Pancreas (tissue), 10 donors: ENCODE measurements at regions not wholly inside any gene's neighbourhood (a gene's known extent, or its start where the extent isn't known, plus 50 kb on each side); places are given as distances from the start of the nearest gene placed in this dataset.
"Not testable (repeated sequence)": the region's sequence is repeated elsewhere in the genome, so short reads cannot be mapped to it uniquely, and the experiment has no call there.

Source experiments
- ATAC-seq, 4 donors: fragments of 200-7000 bp; cut with Tn5 transposase; one replicate each; pipeline versions ENCODE4 v1.8.0 to v1.9.1; 2020; ENCODE audit warnings: mild to moderate bottlenecking in 4 of 4, moderate library complexity in 4 of 4
- DNase-seq, 6 donors: peaks; one replicate each; pipeline ENCODE4 v3.0.0-alpha.2; 2020
- FAIRE-seq: peaks from 2 replicates; lab custom pipeline; 2012; peaks lifted over from hg19 to GRCh38; lab: Jason Lieb, UNC
- H3K27ac ChIP-seq, 4 donors: fragments of 200-600 bp; sonication (generic); 1 replicate in 3 of 4; 2 replicates in 1 of 4; pipeline versions ENCODE4 v1.5.0 to v1.8.0; 2020
- H3K27me3 ChIP-seq, 4 donors: fragments of 200-600 bp; one replicate each; pipeline ENCODE4 v1.8.0; 2021
- H3K36me3 ChIP-seq, 3 donors: fragments of 200-600 bp; sonication (generic) in 1 of 3; one replicate each; pipeline versions ENCODE4 v1.5.0 to v1.8.0; 2020 to 2021
- H3K4me1 ChIP-seq, 3 donors: fragments of 200-600 bp; one replicate each; pipeline ENCODE4 v1.8.0; 2021
- H3K4me3 ChIP-seq, 4 donors: fragments of 200-600 bp; sonication (generic) in 2 of 4; one replicate each; pipeline versions ENCODE4 v1.5.0 to v1.8.0; 2020 to 2021
- H3K9me3 ChIP-seq, 4 donors: fragments of 200-600 bp; one replicate each; pipeline ENCODE4 v1.8.0; 2021
- WGBS, 2 donors: extraction: QIAGEN DNeasy Blood & Tissue Kit; methylation state at CpG; one replicate each; pipeline ENCODE4 v1.1.7; 2013; 5-methylcytosine and 5-hydroxymethylcytosine counted together
- intact Hi-C, 3 donors: fragments of 100-400 bp; cut with DNase I; formaldehyde crosslinking; loops; one replicate each; pipeline versions ENCODE4 v1.11.1 to v1.14.2; 2022
- TF ChIP-seq, protein P1 (sequence below), 4 donors: fragments of 200-600 bp; sonication (generic) in 3 of 4; IDR thresholded peaks; one replicate each; pipeline versions ENCODE4 v1.5.0 to v1.8.0; 2021; ENCODE audit warnings: antibody characterized with exemption in 4 of 4
- donor health status: healthy with polysubstance abuse.
- donor health status: DM: no; HTN: no; CAD: no; lungs with moderate emphysema.
- donor health status: DM: no; HTN: no; CAD: no.
- donor health status: control.
- donor health status: control.
- donor health status: Bipolar disorder and iron deficiency.
- donor health status: DM: yes; HTN: yes; CAD: no.
- donor health status: DM: no; HTN: no; CAD: no.
- donor health status: DM: no; HTN: no; CAD: no.
- donor health status: DM: yes; HTN: yes; CAD: no.

DNA sequence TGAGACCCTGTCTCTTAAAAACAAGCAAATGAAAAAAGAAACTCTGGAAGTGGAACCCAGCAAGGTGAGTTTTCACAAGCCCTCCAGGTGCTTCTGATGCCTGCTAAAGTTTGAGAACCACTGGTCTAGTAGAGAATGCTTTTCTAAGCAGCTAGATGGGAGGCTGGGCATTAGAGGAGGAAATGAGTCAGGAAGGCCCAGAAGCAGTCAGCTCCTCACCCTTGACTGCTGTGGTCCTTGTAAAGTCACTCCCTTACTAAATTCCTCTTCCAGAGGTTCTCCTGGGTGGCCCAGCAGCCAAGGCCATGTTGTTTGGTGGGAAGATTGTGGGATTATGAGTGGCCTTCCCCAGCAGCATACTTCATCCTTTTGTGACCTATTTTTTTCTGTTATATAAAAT is 52.0 kb upstream of the FYN start:
- Histone ChIP-seq H3K27me3 (no peaks in the 10 kb centered on the region), H3K36me3 (no peaks in the 10 kb centered on the region), H3K9me3 (no peaks in the 10 kb centered on the region), H3K4me1 (no peaks in the 10 kb centered on the region), H3K4me3 (no peak overlapping the region), H3K27ac (no peak overlapping the region)
- DNase-seq (no peak), ATAC-seq (no peak), FAIRE-seq (no peak)
- intact Hi-C loops: no loop called here
- TF ChIP-seq, protein P1, sequence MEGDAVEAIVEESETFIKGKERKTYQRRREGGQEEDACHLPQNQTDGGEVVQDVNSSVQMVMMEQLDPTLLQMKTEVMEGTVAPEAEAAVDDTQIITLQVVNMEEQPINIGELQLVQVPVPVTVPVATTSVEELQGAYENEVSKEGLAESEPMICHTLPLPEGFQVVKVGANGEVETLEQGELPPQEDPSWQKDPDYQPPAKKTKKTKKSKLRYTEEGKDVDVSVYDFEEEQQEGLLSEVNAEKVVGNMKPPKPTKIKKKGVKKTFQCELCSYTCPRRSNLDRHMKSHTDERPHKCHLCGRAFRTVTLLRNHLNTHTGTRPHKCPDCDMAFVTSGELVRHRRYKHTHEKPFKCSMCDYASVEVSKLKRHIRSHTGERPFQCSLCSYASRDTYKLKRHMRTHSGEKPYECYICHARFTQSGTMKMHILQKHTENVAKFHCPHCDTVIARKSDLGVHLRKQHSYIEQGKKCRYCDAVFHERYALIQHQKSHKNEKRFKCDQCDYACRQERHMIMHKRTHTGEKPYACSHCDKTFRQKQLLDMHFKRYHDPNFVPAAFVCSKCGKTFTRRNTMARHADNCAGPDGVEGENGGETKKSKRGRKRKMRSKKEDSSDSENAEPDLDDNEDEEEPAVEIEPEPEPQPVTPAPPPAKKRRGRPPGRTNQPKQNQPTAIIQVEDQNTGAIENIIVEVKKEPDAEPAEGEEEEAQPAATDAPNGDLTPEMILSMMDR (IDR thresholded peaks at IDR 0.05): no peak

DNA sequence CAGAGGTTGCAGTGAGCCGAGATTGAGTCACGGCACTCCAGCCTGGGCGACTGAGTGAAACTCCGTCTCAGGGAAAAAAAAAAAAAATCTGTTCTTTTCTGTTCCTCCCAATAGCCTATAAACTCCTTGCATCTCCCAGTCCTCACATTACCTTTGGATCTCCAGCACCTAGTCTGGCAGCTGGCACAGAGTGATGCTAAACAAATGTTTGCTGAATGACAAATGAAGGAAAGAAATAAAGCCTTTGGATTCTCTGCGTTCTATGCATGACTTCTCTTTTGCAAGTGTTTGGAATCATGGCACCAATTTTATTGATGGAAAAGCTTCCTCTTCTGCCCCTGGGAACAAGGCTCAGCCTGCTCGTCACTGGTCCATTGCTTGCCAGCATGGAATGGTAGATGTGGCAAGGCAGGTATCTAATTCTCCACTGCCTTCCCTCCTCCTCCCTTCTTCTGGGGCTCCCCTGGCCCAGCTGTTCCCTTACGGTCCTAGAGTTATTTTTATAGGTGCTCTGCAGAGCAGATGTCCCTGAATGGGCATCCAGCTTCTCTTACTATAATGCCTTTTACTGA is 53.6 kb upstream of the FYN start:
- H3K9me3 ChIP-seq: no peaks in the 10 kb centered on the region
- H3K27me3 ChIP-seq: no peaks in the 10 kb centered on the region
- ATAC-seq (no peak), DNase-seq (no peak), FAIRE-seq (no peak)
- H3K4me3 ChIP-seq: no peak overlapping the region
- no peak overlapping the region for H3K27ac ChIP-seq
- TF ChIP-seq, protein P1 (IDR thresholded peaks at IDR 0.05): no peak
- WGBS, 2 donors: 67 to 69% methylated on average over 7 of the region's 7 CpGs
- intact Hi-C loops: no loop called here
- no peaks in the 10 kb centered on the region for H3K36me3 ChIP-seq
- no peaks in the 10 kb centered on the region for H3K4me1 ChIP-seq

DNA sequence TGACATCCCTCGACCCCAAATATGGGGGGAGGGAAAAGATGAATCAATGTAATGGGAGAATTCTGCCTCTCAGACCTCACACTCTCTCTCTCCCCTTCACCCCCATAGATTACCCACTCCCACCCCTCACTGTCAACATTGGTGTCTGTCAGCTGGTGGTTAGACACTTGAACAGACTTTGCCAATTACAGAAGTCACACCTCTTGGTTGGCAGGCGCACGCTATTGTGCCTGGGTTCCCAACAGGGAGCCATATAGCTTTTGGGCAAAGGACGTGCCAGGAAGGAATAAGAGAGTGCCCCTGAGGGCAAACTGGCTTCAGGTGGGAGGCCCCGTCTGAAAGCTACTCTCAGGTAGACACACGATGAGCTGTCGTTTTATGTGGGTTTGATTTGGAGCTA is 54.1 kb upstream of the FYN start:
- TF ChIP-seq, protein P1 (IDR thresholded peaks at IDR 0.05): no peak
- H3K9me3 ChIP-seq: no peaks in the 10 kb centered on the region
- no peak overlapping the region for H3K27ac ChIP-seq
- H3K4me1 ChIP-seq: no peaks in the 10 kb centered on the region
- WGBS, 2 donors: 67 to 68% methylated on average over 7 of the region's 7 CpGs
- H3K27me3 ChIP-seq: no peaks in the 10 kb centered on the region
- no peak overlapping the region for H3K4me3 ChIP-seq
- FAIRE-seq: no peak
- H3K36me3 ChIP-seq: no peaks in the 10 kb centered on the region
- intact Hi-C loops: no loop called here
- no peak for DNase-seq
- no peak for ATAC-seq

DNA sequence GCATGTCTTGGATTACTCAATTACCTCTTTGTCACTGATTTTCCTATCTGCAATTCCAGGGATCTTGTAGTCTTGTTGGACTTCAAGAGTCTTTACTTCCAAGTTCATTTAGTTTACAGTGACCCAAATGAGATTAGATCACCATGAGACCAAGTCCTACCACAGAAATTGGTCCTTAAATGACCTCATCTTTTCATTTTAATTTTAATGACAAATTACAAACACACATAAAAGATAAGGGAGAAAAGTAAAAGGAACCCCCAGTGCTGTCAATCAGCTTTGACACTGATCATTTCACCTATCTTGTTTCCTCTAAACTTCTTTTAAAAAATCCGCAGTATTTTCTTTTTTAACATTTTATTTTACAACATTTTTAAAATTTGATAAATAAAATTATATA is 54.9 kb upstream of the FYN start:
- Histone ChIP-seq H3K4me1 (no peaks in the 10 kb centered on the region), H3K36me3 (no peaks in the 10 kb centered on the region), H3K27ac (no peak overlapping the region), H3K4me3 (no peak overlapping the region), H3K9me3 (no peaks in the 10 kb centered on the region), H3K27me3 (no peaks in the 10 kb centered on the region)
- FAIRE-seq (no peak), ATAC-seq (no peak), DNase-seq (no peak)
- 89 to 90% methylated on average over 1 of the region's 1 CpG for WGBS, 2 donors
- intact Hi-C loops: loop anchor here in 1 of 3 donors (2.0 kb wide), 1 partner anchor 39 kb away; no protein-coding TSS in a partner anchor
- TF ChIP-seq, protein P1 (IDR thresholded peaks at IDR 0.05): no peak

DNA sequence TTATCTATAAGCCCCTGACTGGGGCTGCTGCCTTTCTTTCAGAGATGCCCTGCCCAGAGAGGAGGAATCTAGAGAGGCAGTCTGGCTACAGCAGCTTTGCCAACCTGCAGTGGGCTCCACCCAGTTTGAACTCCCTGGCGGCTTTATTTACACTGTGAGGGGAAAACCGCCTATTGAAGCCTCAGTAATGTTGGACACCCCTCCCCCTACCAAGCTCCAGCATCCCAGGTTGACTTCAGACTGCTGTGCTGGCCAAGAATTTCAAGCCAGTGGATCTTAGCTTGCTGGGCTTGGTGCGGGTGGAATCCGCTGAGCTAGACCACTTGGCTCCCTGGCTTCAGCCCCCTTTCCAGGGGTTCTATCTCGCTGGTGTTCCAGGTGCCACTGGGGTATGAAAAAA is 61.4 kb upstream of the FYN start:
- FAIRE-seq, ATAC-seq, DNase-seq: not testable (repeated sequence)

More for the DNA sequence above, 61.4 kb upstream of the FYN start:
- H3K27ac ChIP-seq, H3K9me3 ChIP-seq, H3K4me3 ChIP-seq, H3K4me1 ChIP-seq, H3K36me3 ChIP-seq, H3K27me3 ChIP-seq, intact Hi-C loops: not testable (repeated sequence)
- 55 to 60% methylated on average over 5 of the region's 5 CpGs for WGBS, 2 donors
